ENCODE measurements at regions not wholly inside any gene's neighbourhood (a gene's known extent, or its start where the extent isn't known, plus 50 kb on each side); places are given as distances from the start of the nearest gene placed in this dataset.

GRCh38 chr9:16254674-16255073, 615.8 kb downstream of the BNC2 start:
- DNase-seq = no peak
- no peak overlapping the region for H3K4me3 ChIP-seq (replicated peaks in 1 of 3)
- no peak overlapping the region for H3K27ac ChIP-seq
- 78% methylated on average over 4 of the region's 4 CpGs for WGBS, 2 donors
- H3K27me3 ChIP-seq = no peaks in the 10 kb centered on the region
- TF ChIP-seq CTCF (IDR thresholded peaks at IDR 0.05) (no peak), POLR2A (IDR thresholded peaks at IDR 0.05) (no peak)
- no peaks in the 10 kb centered on the region for H3K9me3 ChIP-seq
- intact Hi-C loops (cut with DNase I) = no loop called here
- H3K4me1 ChIP-seq = no peaks in the 10 kb centered on the region
- no peaks in the 10 kb centered on the region for H3K36me3 ChIP-seq

GRCh38 chr9:16255217-16255616, 615.3 kb downstream of the BNC2 start:
- H3K27ac ChIP-seq = no peak overlapping the region
- DNase-seq = no peak
- intact Hi-C loops (cut with DNase I) = no loop called here
- no peaks in the 10 kb centered on the region for H3K36me3 ChIP-seq
- no peak overlapping the region for H3K4me3 ChIP-seq (replicated peaks in 1 of 3)
- H3K9me3 ChIP-seq = no peaks in the 10 kb centered on the region
- no peaks in the 10 kb centered on the region for H3K4me1 ChIP-seq
- H3K27me3 ChIP-seq = no peaks in the 10 kb centered on the region
- 84 to 87% methylated on average over 4 of the region's 4 CpGs for WGBS, 2 donors
- no peak for TF ChIP-seq POLR2A (IDR thresholded peaks at IDR 0.05)
- no peak for TF ChIP-seq CTCF (IDR thresholded peaks at IDR 0.05)

- H3K27me3 ChIP-seq = no peaks in the 10 kb centered on the region
- H3K27ac ChIP-seq = no peak overlapping the region
- peak in 5 of 6 experiments; percentile 38 to 60 (median 51) for TF ChIP-seq CTCF (IDR thresholded peaks at IDR 0.05)
- TF ChIP-seq POLR2A (IDR thresholded peaks at IDR 0.05) = no peak
- intact Hi-C loops (cut with DNase I) = no loop called here
- 65 to 70% methylated on average over 2 of the region's 2 CpGs for WGBS, 2 donors
- DNase-seq = no peak
- H3K4me3 ChIP-seq (replicated peaks in 1 of 3) = no peak overlapping the region
- H3K36me3 ChIP-seq = no peaks in the 10 kb centered on the region
- no peaks in the 10 kb centered on the region for H3K4me1 ChIP-seq
- no peaks in the 10 kb centered on the region for H3K9me3 ChIP-seq
These were observed 612.9 kb downstream of the BNC2 start for GRCh38 chr9:16257604-16258003.

GRCh38 chr9:16258191-16258590, 612.3 kb downstream of the BNC2 start:
- Histone ChIP-seq H3K27ac (no peak overlapping the region), H3K4me3 (replicated peaks in 1 of 3) (no peak overlapping the region), H3K9me3 (no peaks in the 10 kb centered on the region), H3K27me3 (no peaks in the 10 kb centered on the region), H3K4me1 (no peaks in the 10 kb centered on the region), H3K36me3 (no peaks in the 10 kb centered on the region)
- 97 to 99% methylated on average over 12 of the region's 12 CpGs for WGBS, 2 donors
- no peak for DNase-seq
- no peak for TF ChIP-seq CTCF (IDR thresholded peaks at IDR 0.05)
- intact Hi-C loops (cut with DNase I) = no loop called here

GRCh38 chr9:16258708-16259107, 611.8 kb downstream of the BNC2 start:
- Histone ChIP-seq H3K36me3 (no peaks in the 10 kb centered on the region), H3K4me1 (no peaks in the 10 kb centered on the region), H3K27me3 (no peaks in the 10 kb centered on the region), H3K27ac (no peak overlapping the region), H3K9me3 (no peaks in the 10 kb centered on the region), H3K4me3 (replicated peaks in 1 of 3) (no peak overlapping the region)
- intact Hi-C loops (cut with DNase I) = no loop called here
- TF ChIP-seq CTCF (IDR thresholded peaks at IDR 0.05) (no peak), POLR2A (IDR thresholded peaks at IDR 0.05) (no peak)
- no peak for DNase-seq
- 92 to 93% methylated on average over 8 of the region's 8 CpGs for WGBS, 2 donors
